Hepatocyte (in vitro differentiated cells): ENCODE measurements at regions not wholly inside any gene's neighbourhood (a gene's known extent, or its start where the extent isn't known, plus 50 kb on each side); places are given as distances from the start of the nearest gene placed in this dataset.

Experiments used
- EZH2 ChIP-seq: fragments of 200-600 bp; sonication (generic); IDR thresholded peaks from 2 replicates; pipeline ENCODE4 v1.6.1; 2016; ENCODE audit warnings: antibody characterized with exemption, mild to moderate bottlenecking, borderline replicate concordance
- EZH2phosphoT487 ChIP-seq: fragments of 200-600 bp; sonication (generic); IDR thresholded peaks from one replicate; pipeline ENCODE4 v1.6.1; 2018; ENCODE audit warnings: antibody characterized with exemption, mild to moderate bottlenecking, low read depth, moderate library complexity; ENCODE audit not compliant: unreplicated experiment, severe bottlenecking
- TF ChIP-seq, protein P1 (sequence below): fragments of 200-600 bp; sonication (generic); IDR thresholded peaks from 2 replicates; pipeline ENCODE4 v1.5.1; 2016; ENCODE audit warnings: antibody characterized with exemption, mild to moderate bottlenecking; ENCODE audit not compliant: poor library complexity

DNA sequence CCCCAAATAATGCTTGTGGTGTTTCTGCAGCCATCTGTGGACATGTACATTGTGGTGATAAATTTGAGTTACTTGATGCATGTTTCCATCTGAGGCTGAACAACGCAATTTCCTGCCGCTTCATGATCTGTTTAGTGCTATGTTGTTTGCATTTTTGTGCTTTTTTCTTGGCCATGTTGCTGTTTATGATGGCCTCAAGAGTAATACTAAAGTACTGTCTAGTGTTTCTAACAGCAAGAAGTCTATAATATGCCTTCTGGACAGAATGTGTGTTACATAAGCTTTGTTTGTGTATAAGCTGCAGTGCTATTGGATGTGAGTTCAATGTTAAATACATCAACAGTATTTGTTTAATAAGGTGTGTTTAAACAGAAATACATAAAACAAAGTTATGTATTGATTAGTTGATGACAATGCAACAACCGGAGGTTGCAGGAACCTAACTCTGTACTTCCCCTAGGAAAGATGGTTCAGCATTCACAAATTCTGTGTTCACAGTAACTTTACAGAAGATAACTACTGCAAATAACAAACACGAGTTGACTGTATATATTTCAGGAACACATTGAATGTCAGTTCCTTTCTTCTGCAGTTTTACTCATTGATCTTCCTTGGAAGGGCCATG is 114.8 kb upstream of the USP24 start:
- TF ChIP-seq, protein P1, sequence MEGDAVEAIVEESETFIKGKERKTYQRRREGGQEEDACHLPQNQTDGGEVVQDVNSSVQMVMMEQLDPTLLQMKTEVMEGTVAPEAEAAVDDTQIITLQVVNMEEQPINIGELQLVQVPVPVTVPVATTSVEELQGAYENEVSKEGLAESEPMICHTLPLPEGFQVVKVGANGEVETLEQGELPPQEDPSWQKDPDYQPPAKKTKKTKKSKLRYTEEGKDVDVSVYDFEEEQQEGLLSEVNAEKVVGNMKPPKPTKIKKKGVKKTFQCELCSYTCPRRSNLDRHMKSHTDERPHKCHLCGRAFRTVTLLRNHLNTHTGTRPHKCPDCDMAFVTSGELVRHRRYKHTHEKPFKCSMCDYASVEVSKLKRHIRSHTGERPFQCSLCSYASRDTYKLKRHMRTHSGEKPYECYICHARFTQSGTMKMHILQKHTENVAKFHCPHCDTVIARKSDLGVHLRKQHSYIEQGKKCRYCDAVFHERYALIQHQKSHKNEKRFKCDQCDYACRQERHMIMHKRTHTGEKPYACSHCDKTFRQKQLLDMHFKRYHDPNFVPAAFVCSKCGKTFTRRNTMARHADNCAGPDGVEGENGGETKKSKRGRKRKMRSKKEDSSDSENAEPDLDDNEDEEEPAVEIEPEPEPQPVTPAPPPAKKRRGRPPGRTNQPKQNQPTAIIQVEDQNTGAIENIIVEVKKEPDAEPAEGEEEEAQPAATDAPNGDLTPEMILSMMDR, result no peak
- TF ChIP-seq EZH2phosphoT487 (no peak), EZH2 (no peak)
